ENCODE measurements at regions not wholly inside any gene's neighbourhood (a gene's known extent, or its start where the extent isn't known, plus 50 kb on each side); places are given as distances from the start of the nearest gene placed in this dataset.

DNA sequence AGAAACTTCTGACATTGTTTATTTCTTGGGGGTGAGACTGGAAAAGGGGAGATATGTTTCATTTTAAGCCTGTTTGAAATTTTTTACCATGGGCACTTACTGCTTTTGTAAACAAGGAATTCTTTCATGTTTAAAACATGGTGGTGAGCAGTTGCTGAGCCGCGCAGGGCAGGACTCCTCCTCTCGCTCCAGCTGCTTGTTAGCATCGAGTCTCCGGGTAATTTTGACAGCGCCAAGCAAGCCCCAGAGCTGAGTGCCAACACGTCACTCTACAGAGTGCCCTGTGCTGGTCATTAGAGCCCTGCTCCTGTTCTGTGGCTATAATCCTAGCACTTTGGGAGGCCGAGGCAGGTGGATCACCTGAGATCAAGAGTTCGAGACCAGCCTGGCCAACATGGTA, 116.5 kb upstream of the MSX2 start:
- no peak overlapping the region for H3K27ac ChIP-seq
- DNase-seq (ENCODE audit: low spot score) (no peak), ATAC-seq (ENCODE audit: insufficient number of reproducible peaks, low FRiP score, low read depth) (no peak)
- H3K27me3 ChIP-seq (replicated peaks; ENCODE audit: insufficient read depth), result no peaks in the 10 kb centered on the region
- no peak overlapping the region for H3K4me3 ChIP-seq
- no peaks in the 10 kb centered on the region for H3K9me3 ChIP-seq
- TF ChIP-seq, protein P1, sequence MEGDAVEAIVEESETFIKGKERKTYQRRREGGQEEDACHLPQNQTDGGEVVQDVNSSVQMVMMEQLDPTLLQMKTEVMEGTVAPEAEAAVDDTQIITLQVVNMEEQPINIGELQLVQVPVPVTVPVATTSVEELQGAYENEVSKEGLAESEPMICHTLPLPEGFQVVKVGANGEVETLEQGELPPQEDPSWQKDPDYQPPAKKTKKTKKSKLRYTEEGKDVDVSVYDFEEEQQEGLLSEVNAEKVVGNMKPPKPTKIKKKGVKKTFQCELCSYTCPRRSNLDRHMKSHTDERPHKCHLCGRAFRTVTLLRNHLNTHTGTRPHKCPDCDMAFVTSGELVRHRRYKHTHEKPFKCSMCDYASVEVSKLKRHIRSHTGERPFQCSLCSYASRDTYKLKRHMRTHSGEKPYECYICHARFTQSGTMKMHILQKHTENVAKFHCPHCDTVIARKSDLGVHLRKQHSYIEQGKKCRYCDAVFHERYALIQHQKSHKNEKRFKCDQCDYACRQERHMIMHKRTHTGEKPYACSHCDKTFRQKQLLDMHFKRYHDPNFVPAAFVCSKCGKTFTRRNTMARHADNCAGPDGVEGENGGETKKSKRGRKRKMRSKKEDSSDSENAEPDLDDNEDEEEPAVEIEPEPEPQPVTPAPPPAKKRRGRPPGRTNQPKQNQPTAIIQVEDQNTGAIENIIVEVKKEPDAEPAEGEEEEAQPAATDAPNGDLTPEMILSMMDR (IDR thresholded peaks at IDR 0.05), result no peak
- peaks cover 0 to 10% of the 10 kb centered on the region in 2 donors for H3K4me1 ChIP-seq (ENCODE audit: control insufficient read depth in 1 of 2, low read depth in 2 of 2)
- no peaks in the 10 kb centered on the region for H3K36me3 ChIP-seq

- Histone ChIP-seq H3K9me3 (no peaks in the 10 kb centered on the region), H3K4me1 (ENCODE audit: control insufficient read depth in 1 of 2, low read depth in 2 of 2) (peaks cover 0 to 10% of the 10 kb centered on the region in 2 donors), H3K36me3 (no peaks in the 10 kb centered on the region), H3K27me3 (replicated peaks; ENCODE audit: insufficient read depth) (no peaks in the 10 kb centered on the region), H3K4me3 (peak overlapping the region; percentile 54), H3K27ac (no peak overlapping the region)
- DNase-seq (ENCODE audit: low spot score) (no peak), ATAC-seq (ENCODE audit: insufficient number of reproducible peaks, low FRiP score, low read depth) (no peak)
- TF ChIP-seq, protein P1 (IDR thresholded peaks at IDR 0.05), result no peak
These were observed 115.7 kb upstream of the MSX2 start for GRCh38 chr5:174608631-174609097.

GRCh38 chr5:174609116-174609515, 115.3 kb upstream of the MSX2 start:
- no peak for ATAC-seq (ENCODE audit: insufficient number of reproducible peaks, low FRiP score, low read depth)
- TF ChIP-seq, protein P1 (IDR thresholded peaks at IDR 0.05), result no peak
- H3K36me3 ChIP-seq, result no peaks in the 10 kb centered on the region

GRCh38 chr5:174610968-174611367, 113.4 kb upstream of the MSX2 start:
- DNase-seq (ENCODE audit: low spot score) (no peak), ATAC-seq (ENCODE audit: insufficient number of reproducible peaks, low FRiP score, low read depth) (no peak)
- H3K27ac ChIP-seq, result no peak overlapping the region
- H3K9me3 ChIP-seq, result no peaks in the 10 kb centered on the region
- TF ChIP-seq, protein P1 (IDR thresholded peaks at IDR 0.05), result no peak
- H3K36me3 ChIP-seq, result no peaks in the 10 kb centered on the region
- no peak overlapping the region for H3K4me3 ChIP-seq
- no peaks in the 10 kb centered on the region for H3K27me3 ChIP-seq (replicated peaks; ENCODE audit: insufficient read depth)
- H3K4me1 ChIP-seq (ENCODE audit: control insufficient read depth in 1 of 2, low read depth in 2 of 2), result peaks cover 0 to 10% of the 10 kb centered on the region in 2 donors

More at GRCh38 chr5:174609116-174609515, 115.3 kb upstream of the MSX2 start:
- Histone ChIP-seq H3K4me3 (peak overlapping the region; percentile 54), H3K9me3 (no peaks in the 10 kb centered on the region), H3K27me3 (replicated peaks; ENCODE audit: insufficient read depth) (no peaks in the 10 kb centered on the region), H3K27ac (no peak overlapping the region), H3K4me1 (ENCODE audit: control insufficient read depth in 1 of 2, low read depth in 2 of 2) (peaks cover 0 to 10% of the 10 kb centered on the region in 2 donors)
- DNase-seq (ENCODE audit: low spot score), result no peak

- TF ChIP-seq, protein P1 (IDR thresholded peaks at IDR 0.05), result no peak
- Histone ChIP-seq H3K9me3 (no peaks in the 10 kb centered on the region), H3K36me3 (no peaks in the 10 kb centered on the region), H3K27me3 (replicated peaks; ENCODE audit: insufficient read depth) (no peaks in the 10 kb centered on the region), H3K4me3 (no peak overlapping the region), H3K4me1 (ENCODE audit: control insufficient read depth in 1 of 2, low read depth in 2 of 2) (peaks cover 0 to 10% of the 10 kb centered on the region in 2 donors), H3K27ac (no peak overlapping the region)
- ATAC-seq (ENCODE audit: insufficient number of reproducible peaks, low FRiP score, low read depth) (no peak), DNase-seq (ENCODE audit: low spot score) (no peak)
These were observed 111.7 kb upstream of the MSX2 start for GRCh38 chr5:174612686-174613085.

Measured in thoracic aorta (tissue), 2 donors.